GM18511 (cell line): ENCODE measurements at regions not wholly inside any gene's neighbourhood (a gene's known extent, or its start where the extent isn't known, plus 50 kb on each side); places are given as distances from the start of the nearest gene placed in this dataset.
A peak's percentile ranks its signal among the peaks of the same experiment; 100 is the strongest.
"Not testable (repeated sequence)": the region's sequence is repeated elsewhere in the genome, so short reads cannot be mapped to it uniquely, and the experiment has no call there.

Experiments
- ATAC-seq: cut with Tn5 transposase; IDR thresholded peaks from one replicate; pipeline ENCODE4 v1.9.1; 2021; ENCODE audit warnings: mild to moderate bottlenecking, moderate library complexity; ENCODE audit not compliant: unreplicated experiment

DNA sequence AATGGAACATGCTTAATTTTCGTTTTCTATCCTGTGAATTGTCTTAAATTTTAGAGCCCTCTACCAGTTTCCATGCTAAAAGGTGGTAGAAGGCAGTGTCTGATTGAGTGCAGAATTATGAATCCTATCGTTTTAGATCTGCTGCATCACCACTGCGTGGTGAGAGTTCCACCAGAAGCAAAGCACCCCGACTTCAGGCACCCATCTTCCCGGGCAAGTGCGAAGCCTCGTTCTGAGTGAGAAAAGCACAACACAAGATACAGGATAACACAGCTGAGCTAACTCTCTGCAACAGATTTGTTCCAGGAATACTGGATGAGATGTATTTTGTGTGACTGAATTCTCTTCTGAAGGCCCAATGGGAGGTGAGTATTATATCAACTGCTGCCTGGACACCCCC lies 471.5 kb downstream of the EIPR1 start:
- ATAC-seq = no peak

DNA sequence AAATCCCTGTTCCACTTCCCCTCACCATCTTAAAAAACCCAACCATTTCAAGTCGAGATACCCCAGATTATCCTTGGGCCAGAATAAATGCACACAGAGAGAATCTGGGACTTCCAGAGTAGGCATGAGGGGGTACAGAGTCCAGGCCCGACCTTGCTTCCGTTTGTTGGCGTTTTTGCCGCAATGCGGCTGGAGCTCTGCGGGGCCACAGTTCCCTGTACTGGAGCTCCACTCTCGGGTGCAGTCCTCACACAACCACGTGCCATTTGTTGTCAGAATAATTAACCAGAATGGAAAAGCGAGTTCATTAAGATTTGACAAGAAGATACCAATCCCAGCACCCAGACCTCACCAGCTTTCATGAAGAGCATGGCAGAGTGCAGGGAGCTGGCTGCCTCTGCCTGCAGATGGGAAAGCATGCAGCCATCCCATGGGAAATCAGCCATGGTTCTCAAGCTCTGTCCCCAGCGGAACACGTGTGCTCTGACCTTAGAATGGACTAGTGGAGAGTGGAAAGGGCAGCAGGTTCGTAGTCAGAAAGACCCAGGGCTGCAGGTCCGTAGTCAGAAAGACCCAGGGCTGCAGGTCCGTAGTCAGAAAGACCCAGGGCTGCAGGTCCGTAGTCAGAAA lies 472.8 kb downstream of the EIPR1 start:
- ATAC-seq = no peak

DNA sequence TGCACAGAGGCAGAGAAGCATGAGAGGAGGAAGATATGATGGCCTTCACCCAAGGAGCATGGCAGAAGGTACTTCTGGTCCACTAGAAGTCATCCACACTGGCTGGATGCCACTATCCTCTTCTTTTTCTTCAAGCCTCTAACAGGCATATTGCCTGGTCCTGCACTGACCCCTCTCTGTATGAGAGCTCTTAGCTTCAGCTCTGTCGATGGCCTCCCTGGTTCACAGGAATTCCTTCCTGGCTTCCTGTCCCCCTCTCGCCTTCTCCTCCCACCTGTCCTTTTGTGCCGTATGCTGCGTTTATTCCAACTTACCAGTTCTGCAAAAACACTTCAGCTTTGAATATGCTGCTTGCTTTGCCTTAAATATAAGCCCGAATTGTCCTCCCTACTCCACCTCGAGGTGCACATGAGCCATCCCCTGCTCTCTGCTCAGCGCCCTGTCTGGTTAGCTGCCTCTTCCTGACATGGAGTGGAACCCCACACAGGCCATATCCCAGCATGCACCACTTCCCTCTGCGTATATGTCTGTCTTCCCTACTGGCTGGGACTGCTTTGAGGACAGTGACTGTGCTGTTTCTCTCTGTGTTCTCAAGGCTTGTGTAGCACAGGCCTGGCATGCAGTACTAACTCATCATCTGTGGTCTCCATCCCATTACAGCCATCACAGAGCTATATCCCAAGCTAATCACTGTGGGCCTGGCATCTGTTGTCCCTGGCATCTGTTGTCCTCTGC lies 474.9 kb downstream of the EIPR1 start:
- no peak for ATAC-seq

DNA sequence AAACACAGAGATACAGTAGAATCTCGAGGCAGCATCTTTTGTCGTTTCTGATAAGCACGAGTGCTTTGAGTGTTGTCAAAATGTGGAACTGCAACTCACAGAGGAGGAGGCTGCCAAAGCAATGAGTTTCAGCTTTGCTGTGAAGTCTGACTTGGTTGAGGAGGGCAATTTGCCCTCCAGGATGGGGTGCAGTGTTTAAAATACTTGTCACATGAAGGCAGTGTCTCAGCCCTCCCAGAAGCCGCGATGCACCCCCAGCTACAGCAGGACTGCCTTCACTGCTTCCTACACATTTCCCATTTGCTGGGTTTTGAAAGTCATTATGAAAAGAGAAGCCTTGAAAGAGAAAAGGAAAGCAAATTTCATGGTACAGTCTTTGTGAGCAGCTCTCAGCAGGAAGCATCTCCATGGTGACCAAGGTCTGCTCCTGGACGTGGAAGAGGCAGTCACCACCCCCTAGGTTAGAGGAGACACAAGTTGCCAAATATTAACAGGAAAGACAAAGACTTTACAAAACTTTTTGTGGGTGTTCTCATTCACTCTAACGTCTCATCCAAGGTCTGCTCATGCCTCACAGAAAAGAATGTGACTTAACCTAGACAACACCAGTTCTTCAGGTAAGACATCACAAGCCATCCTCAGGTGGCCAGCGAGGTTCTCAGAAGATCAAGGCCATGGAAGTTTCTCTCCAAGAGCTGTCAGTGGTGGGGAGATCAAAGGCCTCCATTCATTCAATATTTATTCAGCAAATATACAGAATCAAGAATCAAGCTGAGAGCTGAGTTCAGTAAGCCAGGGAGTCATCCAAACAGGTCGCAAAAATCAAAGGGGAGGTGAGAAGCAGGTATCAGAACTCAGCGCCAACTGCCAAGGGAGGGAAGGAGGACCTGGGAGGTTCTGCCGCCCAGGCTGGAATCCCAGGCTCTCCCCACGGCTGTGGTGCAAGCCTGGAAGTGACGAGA lies 476.0 kb downstream of the EIPR1 start:
- ATAC-seq = peak; percentile 88

DNA sequence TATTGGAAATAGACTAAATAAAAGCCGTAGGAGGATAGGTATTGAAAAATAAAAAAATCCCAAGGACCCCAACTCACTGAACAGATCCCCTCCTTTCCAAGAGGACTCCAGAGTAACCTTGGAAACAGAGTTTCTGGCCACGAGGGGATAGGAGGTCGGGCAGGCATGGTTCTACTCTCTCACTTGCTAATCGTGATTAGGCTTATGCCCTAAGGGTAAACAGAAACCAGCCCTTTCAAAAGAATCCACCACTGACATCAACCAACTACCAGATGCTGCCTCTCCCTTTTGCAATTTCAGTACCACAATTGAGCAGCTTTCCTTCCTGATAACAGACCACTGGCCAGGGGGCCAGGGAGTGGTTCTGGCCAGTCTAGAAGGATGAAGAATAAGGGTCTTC lies 477.8 kb downstream of the EIPR1 start:
- no peak for ATAC-seq

DNA sequence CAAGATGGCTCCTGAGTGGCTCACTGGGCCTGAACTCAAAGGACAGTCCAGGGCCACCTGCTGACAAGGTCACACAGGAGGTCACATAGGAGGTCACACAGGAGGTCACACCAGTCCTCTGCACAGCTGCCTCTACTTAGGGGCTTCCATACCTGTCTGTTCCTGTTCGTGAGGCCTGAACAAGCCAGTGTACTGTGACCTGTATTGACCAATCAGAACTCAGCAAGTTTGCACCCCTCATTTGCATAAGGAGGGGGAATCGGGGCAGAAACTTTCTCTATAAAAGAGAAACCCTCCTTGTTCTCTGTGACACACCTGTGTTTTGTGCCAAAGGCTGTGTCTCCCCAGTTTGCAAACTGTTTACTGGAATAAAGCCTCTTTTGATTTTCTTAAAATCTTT lies 478.9 kb downstream of the EIPR1 start:
- ATAC-seq = no peak

DNA sequence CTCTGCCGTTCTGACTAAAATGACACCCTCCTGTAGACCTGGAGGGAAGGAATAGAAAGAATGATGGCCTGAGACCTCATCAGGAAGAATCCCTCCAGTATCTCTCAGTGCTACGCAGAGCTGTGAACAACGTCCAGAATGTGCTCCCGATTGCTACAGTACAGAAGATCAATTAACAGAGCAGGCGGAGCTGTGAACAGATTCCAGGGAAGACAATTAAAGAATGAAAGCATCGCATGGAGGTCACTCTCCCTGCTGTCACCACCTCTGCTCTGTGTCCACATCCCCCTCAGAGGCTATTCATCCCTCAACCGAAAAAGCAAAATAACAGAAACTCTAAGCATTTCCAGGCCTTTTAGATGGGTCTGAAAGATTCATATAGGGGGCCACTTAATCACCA lies 481.0 kb downstream of the EIPR1 start:
- ATAC-seq = no peak

DNA sequence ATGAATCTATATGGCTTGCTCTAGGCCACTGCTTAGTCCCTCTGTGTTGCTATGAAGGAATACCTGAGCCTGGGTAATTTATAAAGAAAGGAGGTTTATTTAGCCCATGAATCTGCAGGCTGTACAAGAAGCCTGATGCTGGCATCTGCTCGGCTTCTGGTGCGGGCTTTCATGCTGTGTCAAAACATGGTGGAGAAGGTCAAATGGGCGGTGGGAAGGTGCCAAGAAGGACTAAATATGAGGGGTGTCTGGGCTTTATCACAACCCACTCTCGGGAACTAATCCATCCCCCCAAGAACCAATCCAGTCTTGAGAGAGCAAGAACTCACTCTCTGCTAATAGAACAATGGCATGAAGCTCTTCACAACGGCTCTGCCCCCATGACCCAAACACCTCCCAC lies 481.6 kb downstream of the EIPR1 start:
- ATAC-seq = no peak

DNA sequence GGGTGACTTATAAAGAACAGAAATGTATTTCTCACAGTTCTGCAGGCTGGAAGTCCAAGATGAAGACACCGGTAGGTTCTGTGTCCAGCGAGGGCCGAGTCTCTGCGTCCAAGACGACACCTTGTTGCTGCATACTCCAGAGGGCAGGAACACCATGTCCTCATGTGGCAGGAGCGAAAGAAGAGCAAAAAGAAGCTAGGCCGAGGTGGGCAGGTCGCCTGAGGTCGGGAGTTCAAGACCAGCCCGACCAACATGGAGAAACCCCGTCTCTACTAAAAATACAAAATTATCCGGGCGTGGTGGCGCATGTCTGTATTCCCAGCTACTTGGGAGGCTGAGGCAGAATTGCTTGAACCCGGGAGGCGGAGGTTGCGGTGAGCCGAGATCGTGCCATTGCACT lies 483.6 kb downstream of the EIPR1 start:
- not testable (repeated sequence) for ATAC-seq

DNA sequence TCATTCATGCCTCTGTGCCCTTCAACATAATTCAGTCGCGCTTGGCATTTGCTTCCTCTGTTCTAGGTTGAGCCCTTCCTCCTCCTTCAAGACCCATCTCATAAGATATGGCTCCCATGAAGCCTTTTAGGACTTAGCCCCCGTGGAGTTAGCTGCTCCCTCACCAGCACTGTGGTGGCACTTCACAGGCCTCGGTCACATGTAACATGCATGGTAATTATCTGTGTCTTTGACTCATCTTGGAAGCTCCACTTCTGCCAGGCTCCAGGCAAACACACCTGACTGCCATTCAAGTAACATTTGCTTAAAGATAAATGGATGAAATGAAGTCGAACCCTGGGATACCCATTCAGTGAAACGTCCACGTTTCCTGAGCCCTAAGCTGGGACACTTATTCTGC lies 484.7 kb downstream of the EIPR1 start:
- no peak for ATAC-seq

DNA sequence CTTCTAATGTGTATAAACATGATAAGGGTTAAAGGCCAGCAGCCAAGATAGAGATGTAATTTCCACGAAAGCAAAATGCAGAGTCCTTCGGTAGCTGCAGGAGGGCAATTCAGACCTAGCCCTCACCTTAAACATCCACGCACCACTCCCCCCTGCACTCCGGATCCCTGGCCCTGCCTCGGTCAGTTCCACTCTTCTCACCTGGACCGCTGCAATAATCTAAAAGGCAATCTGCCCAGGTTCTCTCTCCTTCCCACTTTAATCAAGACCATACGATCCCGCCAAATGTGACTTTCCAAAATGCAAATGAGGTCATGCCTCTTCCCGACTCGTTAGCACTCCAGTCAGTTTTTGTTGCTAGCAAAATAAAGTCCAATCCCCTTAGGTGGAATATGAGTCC lies 485.2 kb downstream of the EIPR1 start:
- no peak for ATAC-seq

DNA sequence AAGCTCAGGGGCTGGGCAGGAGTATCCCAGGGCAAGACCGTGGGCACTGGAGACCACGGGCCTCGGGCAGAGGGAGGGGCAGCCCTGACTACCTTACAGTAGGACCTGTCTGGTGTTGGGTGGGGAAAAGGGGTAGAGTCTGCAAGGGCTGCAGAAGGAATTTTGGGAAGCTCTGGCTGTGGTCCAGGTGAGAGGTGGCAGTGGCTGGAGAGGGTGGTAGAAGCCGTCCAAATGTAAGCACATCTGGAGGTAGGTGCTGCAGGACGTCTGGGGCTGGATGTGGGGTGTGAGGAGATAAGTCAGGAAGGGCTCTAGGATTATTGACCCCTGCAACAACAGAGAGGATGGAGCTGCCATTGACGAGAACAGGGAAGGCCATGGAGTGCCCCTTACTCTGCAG lies 486.7 kb downstream of the EIPR1 start:
- no peak for ATAC-seq

DNA sequence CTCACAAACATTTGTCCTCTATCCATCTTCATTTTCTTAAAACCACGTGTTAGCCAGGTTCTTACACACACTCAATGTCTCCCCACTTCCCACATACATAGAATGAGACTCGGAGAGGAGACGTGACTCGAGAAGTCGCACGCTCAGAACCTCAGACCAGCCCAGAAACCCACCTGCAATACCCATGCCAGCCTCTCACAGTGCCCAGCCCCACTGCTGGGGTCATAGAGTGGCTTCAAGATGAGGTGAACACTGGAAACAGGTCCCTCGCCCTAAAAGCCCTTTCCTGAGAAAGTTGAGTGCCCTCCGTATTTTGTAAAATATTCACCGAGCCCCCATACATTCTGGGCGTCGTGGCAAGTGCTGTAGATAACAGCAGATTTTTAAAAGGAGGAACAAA lies 487.4 kb downstream of the EIPR1 start:
- no peak for ATAC-seq

DNA sequence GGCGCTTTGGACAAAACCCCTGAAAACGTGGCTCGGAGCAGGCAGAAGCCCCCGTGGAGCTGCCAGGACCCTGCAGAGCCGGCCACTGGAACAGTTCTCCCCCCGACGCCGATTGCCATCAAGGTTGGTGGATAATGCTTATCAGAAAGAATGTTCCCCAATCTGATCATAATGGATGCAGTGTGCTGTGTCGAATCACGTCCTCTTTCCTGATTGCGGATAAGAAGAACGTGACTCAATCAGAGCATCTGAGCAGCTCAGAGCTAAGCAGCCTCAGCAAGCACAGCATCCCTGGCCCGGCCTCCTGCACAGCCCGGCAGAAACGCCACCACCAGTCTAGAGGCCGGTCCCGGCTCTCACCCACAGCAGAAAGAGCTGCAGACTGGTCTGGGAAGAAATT lies 488.0 kb downstream of the EIPR1 start:
- ATAC-seq = no peak

DNA sequence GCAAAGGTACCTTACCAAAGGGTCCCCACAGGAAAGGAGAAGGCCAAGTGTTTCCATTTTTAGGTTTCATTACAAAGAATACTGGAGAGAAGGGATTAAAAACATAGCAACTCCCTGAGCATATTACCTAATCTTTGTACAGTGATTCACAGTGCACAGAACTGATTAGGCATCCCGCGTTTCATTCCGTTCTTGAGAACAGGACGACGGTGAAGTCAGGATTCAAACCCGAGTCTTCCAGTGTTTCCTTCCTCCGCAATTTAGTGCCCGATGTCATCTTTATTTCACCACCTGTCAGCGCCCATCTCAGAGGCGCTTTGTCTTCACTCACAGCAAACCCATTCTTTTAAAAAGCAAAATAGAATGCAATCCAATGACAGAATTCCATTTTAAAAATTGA lies 488.5 kb downstream of the EIPR1 start:
- no peak for ATAC-seq

DNA sequence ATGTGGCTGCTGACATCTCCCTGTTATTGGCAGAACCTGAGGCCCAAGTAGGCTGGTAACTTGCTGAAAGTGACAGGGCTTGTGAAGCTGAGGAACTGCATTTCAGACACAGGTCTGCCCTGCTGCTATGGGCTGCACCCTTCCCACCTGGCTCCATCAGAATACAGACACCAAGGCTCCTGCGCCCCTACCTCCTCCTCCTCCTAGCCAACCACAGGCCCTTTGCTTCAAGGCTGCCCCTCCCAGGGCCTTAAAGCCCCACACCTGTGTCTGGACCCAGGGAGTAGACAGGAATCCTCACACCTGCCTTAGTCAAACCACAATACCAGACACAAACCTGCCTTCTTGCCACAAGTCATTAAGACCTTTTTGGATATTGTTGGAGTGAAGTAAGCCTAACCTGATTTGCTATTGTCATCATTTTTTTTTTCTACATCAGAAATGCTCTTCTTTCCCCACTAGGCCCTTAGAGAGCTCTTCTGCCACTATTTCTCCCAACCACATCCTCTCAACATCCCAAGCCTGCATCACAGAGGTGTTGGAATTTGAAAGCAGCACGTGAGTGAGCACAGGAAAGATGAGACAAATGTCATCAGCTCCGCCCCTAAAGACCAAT lies 489.7 kb downstream of the EIPR1 start:
- no peak for ATAC-seq

DNA sequence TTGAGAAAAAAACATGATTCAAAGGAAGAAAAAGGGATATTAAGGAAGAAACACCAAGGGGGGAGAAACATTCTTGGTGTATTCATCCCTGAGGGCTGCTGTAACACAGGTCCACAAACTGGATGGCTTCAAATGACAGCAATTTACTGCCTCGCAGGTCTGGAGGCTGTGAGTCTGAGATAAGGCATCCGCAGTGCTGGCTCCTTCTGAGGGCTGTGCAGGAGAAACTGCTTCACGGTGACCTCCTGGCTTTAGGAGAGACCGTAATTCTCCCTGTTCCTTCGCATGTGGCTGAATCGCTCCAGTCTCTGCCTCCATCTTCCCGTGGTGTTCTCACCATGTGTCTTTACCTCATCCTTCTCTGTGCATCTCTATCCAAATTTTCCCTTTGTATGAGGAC lies 490.7 kb downstream of the EIPR1 start:
- no peak for ATAC-seq

DNA sequence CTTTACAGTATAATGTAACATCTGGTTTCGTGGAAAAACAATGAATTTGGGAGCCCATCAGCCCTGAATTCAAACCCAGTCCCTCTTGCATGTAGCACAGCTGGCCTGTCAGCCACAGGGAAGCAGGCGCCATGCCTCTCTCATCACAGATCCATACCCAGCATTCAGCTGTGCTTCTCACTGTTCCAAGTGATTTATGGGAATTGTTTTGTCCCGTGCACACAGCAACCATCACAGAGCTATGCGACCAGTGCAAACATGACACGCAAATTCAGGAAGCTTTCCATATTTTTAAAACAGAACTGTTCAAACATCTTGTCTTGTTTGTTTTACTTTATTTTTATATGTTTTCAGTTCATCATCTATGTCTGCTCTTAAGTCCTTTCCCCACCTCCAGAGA lies 496.1 kb downstream of the EIPR1 start:
- ATAC-seq = no peak

DNA sequence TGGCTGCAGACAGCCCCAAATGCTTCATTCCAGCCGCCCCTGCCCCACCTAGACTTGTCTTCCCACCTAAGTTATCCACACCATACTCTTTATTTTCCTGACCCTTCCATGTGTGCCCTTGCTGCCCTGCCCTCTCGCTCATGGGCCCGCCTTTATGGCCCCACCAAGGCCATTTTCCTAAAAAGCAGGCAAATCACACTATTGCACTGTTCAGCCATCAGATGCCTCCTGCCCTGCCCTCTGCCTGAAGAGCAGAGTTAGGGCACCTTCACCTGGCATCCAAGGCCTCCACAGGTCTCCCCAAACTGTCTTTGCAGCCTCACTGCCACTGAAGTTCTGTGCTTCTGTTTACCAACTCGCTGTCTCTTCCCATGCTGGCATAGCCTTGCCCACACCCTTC lies 496.7 kb downstream of the EIPR1 start:
- ATAC-seq = no peak

DNA sequence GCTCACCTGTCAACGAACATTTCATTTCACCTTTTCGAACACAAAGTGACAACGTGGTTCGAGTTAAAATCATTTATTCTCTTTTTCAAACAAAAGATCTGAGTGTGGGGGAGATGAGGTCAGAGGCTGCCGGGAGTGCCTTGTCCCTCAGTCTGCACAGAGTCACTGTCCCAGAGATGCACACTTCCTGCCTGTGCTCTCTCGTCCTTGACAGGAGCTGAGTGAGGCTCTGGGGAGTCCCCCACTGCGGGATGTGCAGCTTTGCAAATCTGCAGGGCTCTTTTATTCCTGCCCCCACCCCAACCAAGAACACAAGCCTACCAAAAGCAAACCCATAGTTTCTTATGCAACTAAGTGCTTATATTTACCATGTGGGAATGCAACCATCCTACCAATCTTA lies 497.8 kb downstream of the EIPR1 start:
- ATAC-seq = peak; percentile 100

DNA sequence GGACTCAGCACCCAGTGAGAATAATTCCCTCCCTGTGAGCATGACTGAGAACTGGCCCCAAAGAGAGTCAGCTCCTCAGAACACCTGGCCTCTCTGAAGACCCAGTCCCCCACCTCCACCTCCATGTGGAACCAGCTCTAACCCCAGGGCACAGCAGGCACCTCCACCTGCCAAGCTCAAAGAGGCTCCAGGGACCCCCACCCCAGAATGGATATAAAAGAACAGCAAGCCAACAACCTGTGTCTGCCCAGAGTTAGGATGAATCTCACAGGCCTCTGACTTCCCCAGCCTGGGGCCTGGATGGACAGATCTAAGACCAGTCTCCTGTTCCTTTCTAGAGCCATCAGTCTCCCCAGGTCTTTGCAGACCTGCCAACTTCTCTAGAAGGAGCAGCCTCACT lies 498.5 kb downstream of the EIPR1 start:
- ATAC-seq = peak; percentile 12
